DOHH2 (cell line): ENCODE measurements at regions not wholly inside any gene's neighbourhood (a gene's known extent, or its start where the extent isn't known, plus 50 kb on each side); places are given as distances from the start of the nearest gene placed in this dataset.

ENCODE experiments used
- H3F3A ChIP-seq: fragments of 200-600 bp; sonication (generic), shearing (Covaris generic); 2 replicates; pipeline ENCODE4 v1.6.0; 2016; ENCODE audit warnings: antibody characterized with exemption, mild to moderate bottlenecking; ENCODE audit not compliant: control insufficient read depth, insufficient read depth
- H3K27ac ChIP-seq: fragments of 200-600 bp; sonication (generic); 2 replicates; pipeline ENCODE4 v1.5.1; 2014; ENCODE audit warnings: low read depth, mild to moderate bottlenecking, low read length, moderate library complexity
- H3K27me3 ChIP-seq: fragments of 200-600 bp; sonication (generic); 2 replicates; pipeline ENCODE4 v1.6.1; 2014; ENCODE audit warnings: mild to moderate bottlenecking, low read length, mixed read lengths; ENCODE audit not compliant: control insufficient read depth
- H3K36me3 ChIP-seq: fragments of 200-600 bp; sonication (generic); 2 replicates; pipeline ENCODE4 v1.6.1; 2014; ENCODE audit warnings: mild to moderate bottlenecking, low read length, moderate library complexity, mixed read lengths; ENCODE audit not compliant: control insufficient read depth
- H3K4me1 ChIP-seq: fragments of 200-600 bp; sonication (generic); 2 replicates; pipeline ENCODE4 v1.6.1; 2014; ENCODE audit warnings: mild to moderate bottlenecking, low read length, mixed read lengths; ENCODE audit not compliant: control insufficient read depth
- H3K4me2 ChIP-seq: fragments of 200-600 bp; sonication (generic); 2 replicates; pipeline ENCODE4 v1.6.0; 2014; ENCODE audit warnings: mild to moderate bottlenecking, low read length, moderate library complexity
- H3K4me3 ChIP-seq: fragments of 200-600 bp; sonication (generic); 2 replicates; pipeline ENCODE4 v1.5.1; 2014; ENCODE audit warnings: mild to moderate bottlenecking, low read length, mixed read lengths
- H3K79me2 ChIP-seq: fragments of 200-600 bp; sonication (generic); 2 replicates; pipeline ENCODE4 v1.6.1; 2014; ENCODE audit warnings: mild to moderate bottlenecking, low read length, mixed read lengths; ENCODE audit not compliant: control insufficient read depth
- H3K9me2 ChIP-seq: fragments of 200-600 bp; sonication (generic); replicated peaks from 2 replicates; pipeline ENCODE4 v1.6.1; 2014; ENCODE audit warnings: mild to moderate bottlenecking, low read length, mixed read lengths; ENCODE audit not compliant: control insufficient read depth
- H3K9me3 ChIP-seq: fragments of 200-600 bp; sonication (generic); 2 replicates; pipeline ENCODE4 v1.6.1; 2014; ENCODE audit warnings: antibody characterized with exemption, low read length, mixed read lengths; ENCODE audit not compliant: control insufficient read depth, insufficient read depth
- H4K20me1 ChIP-seq: fragments of 200-600 bp; sonication (generic); 2 replicates; pipeline ENCODE4 v1.6.0; 2014; ENCODE audit warnings: low read depth, mild to moderate bottlenecking, antibody characterized with exemption, low read length, moderate library complexity; ENCODE audit not compliant: control insufficient read depth, insufficient read depth
- CTCF ChIP-seq: fragments of 200-600 bp; sonication (generic); IDR thresholded peaks from one replicate; pipeline ENCODE4 v1.5.1; 2014; ENCODE audit warnings: antibody characterized with exemption, mild to moderate bottlenecking, low read depth, low read length; ENCODE audit not compliant: poor library complexity, severe bottlenecking
- EZH2phosphoT487 ChIP-seq: fragments of 200-600 bp; sonication (generic); IDR thresholded peaks from 2 replicates; pipeline ENCODE4 v1.6.1; 2017; ENCODE audit warnings: borderline replicate concordance, mild to moderate bottlenecking, antibody characterized with exemption, low read length, moderate library complexity, mixed read lengths

DNA sequence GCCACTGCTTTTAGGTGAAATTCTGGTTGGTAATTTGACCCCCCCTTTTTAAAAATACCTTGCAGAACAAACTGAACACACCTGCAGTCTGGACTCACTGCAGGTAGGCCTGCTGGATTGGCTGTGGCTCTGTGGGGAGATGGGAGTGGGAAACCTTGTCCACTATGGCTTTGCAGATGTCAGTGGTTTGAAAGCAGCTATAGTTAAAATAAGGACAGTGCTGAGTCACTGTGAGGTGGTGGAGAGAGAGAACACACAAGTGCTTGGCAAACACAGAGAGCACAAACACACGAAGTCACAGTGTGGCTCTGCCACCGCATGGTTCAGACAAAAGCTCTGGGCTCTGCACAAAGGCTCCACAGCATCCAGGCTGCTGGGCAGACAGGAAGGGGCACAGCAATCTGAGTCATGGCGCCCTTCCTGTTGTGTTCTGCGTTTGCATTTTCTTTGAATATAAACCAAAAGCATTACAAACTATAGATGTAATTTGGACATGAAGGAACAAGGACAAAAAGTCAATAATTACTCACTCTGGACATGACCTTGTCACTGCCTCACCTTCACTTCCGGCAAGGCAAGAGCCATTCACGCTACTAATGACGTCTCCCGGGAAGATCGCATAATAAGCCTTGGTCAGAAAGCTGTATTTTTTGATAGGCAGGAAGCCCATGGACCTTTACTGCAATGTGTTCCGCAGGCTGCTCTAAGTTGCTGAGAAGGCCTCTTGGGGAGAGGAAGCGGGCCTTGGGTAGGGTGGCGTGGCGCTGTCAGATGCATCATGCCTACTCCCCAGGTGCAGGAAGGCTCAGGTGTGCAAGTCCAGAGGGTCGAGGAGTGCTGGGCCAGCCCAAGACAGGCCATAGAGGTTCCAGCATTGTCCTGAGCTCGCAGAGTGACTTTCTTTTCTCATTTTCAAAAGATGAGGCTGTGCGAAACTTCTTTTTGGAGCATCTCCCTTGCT, 60.1 kb upstream of the MED9 start:
- H3K79me2 ChIP-seq, result no peaks in the 10 kb centered on the region
- H3K27me3 ChIP-seq, result peaks cover 1% of the 10 kb centered on the region; the same call in 1 of the 2 replicates
- TF ChIP-seq CTCF, result no peak
- TF ChIP-seq EZH2phosphoT487, result no peak
- peaks cover 10% of the 10 kb centered on the region for H3K4me1 ChIP-seq
- H3K4me2 ChIP-seq, result no peak overlapping the region
- H3K9me3 ChIP-seq, result peaks cover 4% of the 10 kb centered on the region; the same call in 1 of the 2 replicates
- H3F3A ChIP-seq, result no peaks in the 10 kb centered on the region
- no peak overlapping the region for H3K27ac ChIP-seq
- H3K4me3 ChIP-seq, result no peak overlapping the region
- no peaks in the 10 kb centered on the region for H3K9me2 ChIP-seq
- no peaks in the 10 kb centered on the region for H4K20me1 ChIP-seq
- no peaks in the 10 kb centered on the region for H3K36me3 ChIP-seq

GRCh38 chr17:17417718-17418181, 59.0 kb upstream of the MED9 start:
- TF ChIP-seq CTCF (no peak), EZH2phosphoT487 (no peak)
- no peaks in the 10 kb centered on the region for H3K79me2 ChIP-seq
- H3K27me3 ChIP-seq, result no peaks in the 10 kb centered on the region
- H3K4me1 ChIP-seq, result peaks cover 10% of the 10 kb centered on the region
- no peak overlapping the region for H3K4me2 ChIP-seq
- H3K4me3 ChIP-seq, result no peak overlapping the region
- H3K27ac ChIP-seq, result no peak overlapping the region
- H3F3A ChIP-seq, result no peaks in the 10 kb centered on the region
- no peaks in the 10 kb centered on the region for H4K20me1 ChIP-seq
- no peaks in the 10 kb centered on the region for H3K9me2 ChIP-seq
- H3K9me3 ChIP-seq, result peaks cover 4% of the 10 kb centered on the region; the same call in 1 of the 2 replicates
- no peaks in the 10 kb centered on the region for H3K36me3 ChIP-seq

DNA sequence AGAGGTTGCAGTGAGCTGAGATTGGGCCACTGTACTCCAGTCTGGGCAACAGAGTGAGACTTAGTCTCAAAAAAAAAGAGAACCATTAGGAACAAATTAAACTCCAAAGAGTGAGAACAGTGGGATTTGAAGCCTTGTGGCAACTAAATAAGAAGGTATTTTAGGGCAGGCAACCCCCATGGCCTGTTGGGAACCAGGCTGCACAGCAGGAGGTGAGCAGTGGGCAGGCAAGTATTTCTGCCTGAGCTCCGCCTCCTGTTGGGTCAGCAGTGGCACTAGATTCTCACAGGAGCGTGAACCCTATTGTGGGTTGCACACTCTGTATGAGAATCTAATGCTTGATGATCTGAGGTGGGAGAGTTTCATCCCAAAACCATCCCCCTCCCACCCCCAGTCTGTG, 57.6 kb upstream of the MED9 start:
- H3K4me3 ChIP-seq, result no peak overlapping the region
- no peaks in the 10 kb centered on the region for H3K36me3 ChIP-seq
- no peak for TF ChIP-seq EZH2phosphoT487
- no peak for TF ChIP-seq CTCF
- H3F3A ChIP-seq, result no peaks in the 10 kb centered on the region
- peaks cover 10% of the 10 kb centered on the region for H3K4me1 ChIP-seq
- no peak overlapping the region for H3K27ac ChIP-seq
- no peak overlapping the region for H3K4me2 ChIP-seq
- peaks cover 11% of the 10 kb centered on the region; the same call in 1 of the 2 replicates for H3K9me3 ChIP-seq
- no peaks in the 10 kb centered on the region for H3K9me2 ChIP-seq
- H3K79me2 ChIP-seq, result no peaks in the 10 kb centered on the region
- H3K27me3 ChIP-seq, result no peaks in the 10 kb centered on the region
- H4K20me1 ChIP-seq, result no peaks in the 10 kb centered on the region
